OCI-LY7 (cell line): ENCODE measurements at regions not wholly inside any gene's neighbourhood (a gene's known extent, or its start where the extent isn't known, plus 50 kb on each side); places are given as distances from the start of the nearest gene placed in this dataset.

Experiments used
- BruUV-seq: library from RNA; stranded (reverse); fragments of 400-500 nt; replicated peaks from 2 replicates; lab custom pipeline; 2021; lab: Mats Ljungman, UMichigan
- CTCF ChIA-PET: fragments of 300-600 bp; sonication (Branson Sonifier 250); formaldehyde crosslinking; loops from one replicate; lab custom pipeline; 2022; ENCODE audit warnings: antibody characterized with exemption; ENCODE audit not compliant: unreplicated experiment; lab: Charles Lee
- POLR2A ChIA-PET: fragments of 300-600 bp; sonication (Branson Sonifier 250); formaldehyde crosslinking; loops from one replicate; lab custom pipeline; 2022; ENCODE audit warnings: antibody characterized with exemption; lab: Charles Lee
- DNase-seq: peaks from one replicate; pipeline ENCODE4 v3.0.0-alpha.2; 2015; ENCODE audit warnings: low spot score
- H2AFZ ChIP-seq: fragments of 200-600 bp; sonication (generic), shearing (Covaris generic); 2 replicates; pipeline ENCODE4 v1.6.1; 2014; ENCODE audit warnings: mild to moderate bottlenecking, antibody characterized with exemption, low read length, moderate library complexity
- H3K27ac ChIP-seq: fragments of 200-600 bp; sonication (generic); 2 replicates; pipeline ENCODE4 v1.5.1; 2014; ENCODE audit warnings: mixed run types, low read depth, mild to moderate bottlenecking, moderate library complexity, low read length, inconsistent platforms; ENCODE audit not compliant: poor library complexity, severe bottlenecking
- H3K36me3 ChIP-seq: fragments of 200-600 bp; sonication (generic); 2 replicates; pipeline ENCODE4 v1.6.1; 2014; ENCODE audit warnings: mild to moderate bottlenecking, antibody characterized with exemption, low read length, moderate library complexity, mixed read lengths; ENCODE audit not compliant: insufficient read depth
- H3K4me1 ChIP-seq: fragments of 200-600 bp; sonication (generic); 2 replicates; pipeline ENCODE4 v1.5.1; 2014; ENCODE audit warnings: mild to moderate bottlenecking, low read length; ENCODE audit not compliant: insufficient read depth, poor library complexity, severe bottlenecking
- H3K4me2 ChIP-seq: fragments of 200-600 bp; sonication (generic); 2 replicates; pipeline ENCODE4 v1.6.1; 2014; ENCODE audit warnings: mild to moderate bottlenecking, low read length
- H3K4me3 ChIP-seq: fragments of 200-600 bp; sonication (generic); 2 replicates; pipeline ENCODE4 v1.5.1; 2014; ENCODE audit warnings: mild to moderate bottlenecking, low read depth, low read length; ENCODE audit not compliant: poor library complexity, severe bottlenecking
- H3K79me2 ChIP-seq: fragments of 200-600 bp; sonication (generic); 2 replicates; pipeline ENCODE4 v1.6.1; 2016; ENCODE audit warnings: low read depth, mild to moderate bottlenecking, low read length, moderate library complexity, mixed read lengths; ENCODE audit not compliant: insufficient read depth
- H3K9me2 ChIP-seq: fragments of 200-600 bp; sonication (generic); 2 replicates; pipeline ENCODE4 v1.6.1; 2016; ENCODE audit warnings: mild to moderate bottlenecking, low read length, mixed read lengths; ENCODE audit not compliant: insufficient read depth
- H3K9me3 ChIP-seq: fragments of 200-600 bp; sonication (generic); 2 replicates; pipeline ENCODE4 v1.6.1; 2014; ENCODE audit warnings: mild to moderate bottlenecking, mixed run types, low read length, mixed read lengths
- H4K20me1 ChIP-seq: fragments of 200-600 bp; sonication (generic); 2 replicates; pipeline ENCODE4 v1.6.1; 2014; ENCODE audit warnings: mild to moderate bottlenecking, antibody characterized with exemption, low read length, moderate library complexity, mixed read lengths; ENCODE audit not compliant: insufficient read depth
- CTCF ChIP-seq: fragments of 200-600 bp; sonication (generic); conservative IDR thresholded peaks from 2 replicates; pipeline ENCODE4 v1.5.1; 2014; ENCODE audit warnings: mild to moderate bottlenecking, antibody characterized with exemption, low read length, moderate library complexity, mixed read lengths
- EZH2phosphoT487 ChIP-seq: fragments of 200-600 bp; sonication (generic); IDR thresholded peaks from 2 replicates; pipeline ENCODE4 v1.6.1; 2018; ENCODE audit warnings: low read depth, borderline replicate concordance, mild to moderate bottlenecking, mixed run types, antibody characterized with exemption, low read length, moderate library complexity, mixed read lengths
- intact Hi-C: fragments of 100-400 bp; cut with micrococcal nuclease; formaldehyde crosslinking; loops from one replicate; pipeline ENCODE4 v1.10.0; 2022; ENCODE audit not compliant: unreplicated experiment

- POLR2A ChIA-PET: interaction anchor here (0.6 kb wide), 1 partner anchor 11 kb away, joined by 3 read pairs; no protein-coding TSS in a partner anchor
- DNase-seq: no peak
- intact Hi-C loops: no loop called here
Measured at GRCh38 chr14:96631621-96632362, 129.6 kb downstream of the PAPOLA start.

GRCh38 chr14:96632363-96632758 lies 130.2 kb downstream of the PAPOLA start:
- H3K79me2 ChIP-seq: no peaks in the 10 kb centered on the region
- CTCF ChIA-PET: no interaction called here
- intact Hi-C loops: no loop called here

More at GRCh38 chr14:96631621-96632362, 129.6 kb downstream of the PAPOLA start:
- no peak overlapping the region for H3K4me3 ChIP-seq
- H3K9me2 ChIP-seq: no peaks in the 10 kb centered on the region
- H3K4me1 ChIP-seq: peaks cover 8% of the 10 kb centered on the region
- H2AFZ ChIP-seq: no peak overlapping the region
- BruUV-seq: no TSS peak
- H3K27ac ChIP-seq: no peak overlapping the region
- TF ChIP-seq EZH2phosphoT487 (no peak), CTCF (no peak)
- H3K36me3 ChIP-seq: no peaks in the 10 kb centered on the region
- no peaks in the 10 kb centered on the region for H3K79me2 ChIP-seq
- H3K9me3 ChIP-seq: no peaks in the 10 kb centered on the region
- H3K4me2 ChIP-seq: no peak overlapping the region
- H4K20me1 ChIP-seq: no peaks in the 10 kb centered on the region
- CTCF ChIA-PET: no interaction called here

More at GRCh38 chr14:96632363-96632758, 130.2 kb downstream of the PAPOLA start:
- Histone ChIP-seq H2AFZ (no peak overlapping the region), H3K4me1 (peaks cover 8% of the 10 kb centered on the region), H3K9me2 (no peaks in the 10 kb centered on the region), H4K20me1 (no peaks in the 10 kb centered on the region), H3K4me3 (no peak overlapping the region), H3K9me3 (no peaks in the 10 kb centered on the region), H3K4me2 (no peak overlapping the region), H3K27ac (no peak overlapping the region), H3K36me3 (no peaks in the 10 kb centered on the region)
- no TSS peak for BruUV-seq
- TF ChIP-seq CTCF (no peak), EZH2phosphoT487 (no peak)
- POLR2A ChIA-PET: no interaction called here
- no peak for DNase-seq
